Fibroblast of mammary gland (primary cell): ENCODE measurements at regions not wholly inside any gene's neighbourhood (a gene's known extent, or its start where the extent isn't known, plus 50 kb on each side); places are given as distances from the start of the nearest gene placed in this dataset.

Source experiments
- DNase-seq: peaks from one replicate; pipeline ENCODE4 v3.0.0-alpha.2; 2010; ENCODE audit warnings: low read depth
- H3K4me3 ChIP-seq: 2 replicates; pipeline ENCODE4 v1.5.1; 2011; ENCODE audit warnings: low read depth, mild to moderate bottlenecking, low read length, moderate library complexity; ENCODE audit not compliant: control insufficient read depth
- CTCF ChIP-seq: conservative IDR thresholded peaks from 2 replicates; pipeline ENCODE4 v1.5.1; 2011; ENCODE audit warnings: low read depth, low read length, inconsistent platforms; ENCODE audit not compliant: control insufficient read depth, insufficient read depth

- H3K4me3 ChIP-seq = no peak overlapping the region
- DNase-seq = no peak
Observed at GRCh38 chrX:25601323-25601722, 536.8 kb upstream of the MAGEB18 start.

GRCh38 chrX:25618248-25618647 lies 519.9 kb upstream of the MAGEB18 start:
- DNase-seq = no peak
- no peak for TF ChIP-seq CTCF
- H3K4me3 ChIP-seq = no peak overlapping the region

More at GRCh38 chrX:25601323-25601722, 536.8 kb upstream of the MAGEB18 start:
- no peak for TF ChIP-seq CTCF

GRCh38 chrX:25640276-25640675 lies 497.9 kb upstream of the MAGEB18 start:
- H3K4me3 ChIP-seq = no peak overlapping the region
- no peak for DNase-seq

DNA sequence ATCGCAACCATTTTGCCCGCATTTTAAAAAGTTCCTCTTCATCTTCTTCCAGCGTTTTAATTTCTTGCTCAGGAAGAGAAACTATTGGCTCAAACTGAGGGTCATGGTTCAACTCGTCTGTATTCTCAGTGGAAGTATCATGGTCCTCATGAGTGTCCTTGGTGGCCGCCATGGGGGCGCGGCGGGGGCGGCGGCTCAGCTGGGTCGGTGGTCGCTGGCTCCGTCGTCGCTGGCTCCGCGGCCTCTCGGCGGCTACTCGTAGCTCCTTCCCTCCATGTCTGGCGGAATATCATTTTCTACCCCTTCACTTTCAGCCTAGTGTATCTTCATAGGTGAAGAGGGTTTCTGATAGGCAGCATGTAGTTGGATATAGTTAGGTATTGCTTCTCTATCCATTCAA lies 492.0 kb upstream of the MAGEB18 start:
- no peak for TF ChIP-seq CTCF
- no peak for DNase-seq
- no peak overlapping the region for H3K4me3 ChIP-seq

More at GRCh38 chrX:25640276-25640675, 497.9 kb upstream of the MAGEB18 start:
- TF ChIP-seq CTCF = no peak

- H3K4me3 ChIP-seq = no peak overlapping the region
- DNase-seq = no peak
- TF ChIP-seq CTCF = no peak
Observed at GRCh38 chrX:25648790-25649189, 489.4 kb upstream of the MAGEB18 start.

DNA sequence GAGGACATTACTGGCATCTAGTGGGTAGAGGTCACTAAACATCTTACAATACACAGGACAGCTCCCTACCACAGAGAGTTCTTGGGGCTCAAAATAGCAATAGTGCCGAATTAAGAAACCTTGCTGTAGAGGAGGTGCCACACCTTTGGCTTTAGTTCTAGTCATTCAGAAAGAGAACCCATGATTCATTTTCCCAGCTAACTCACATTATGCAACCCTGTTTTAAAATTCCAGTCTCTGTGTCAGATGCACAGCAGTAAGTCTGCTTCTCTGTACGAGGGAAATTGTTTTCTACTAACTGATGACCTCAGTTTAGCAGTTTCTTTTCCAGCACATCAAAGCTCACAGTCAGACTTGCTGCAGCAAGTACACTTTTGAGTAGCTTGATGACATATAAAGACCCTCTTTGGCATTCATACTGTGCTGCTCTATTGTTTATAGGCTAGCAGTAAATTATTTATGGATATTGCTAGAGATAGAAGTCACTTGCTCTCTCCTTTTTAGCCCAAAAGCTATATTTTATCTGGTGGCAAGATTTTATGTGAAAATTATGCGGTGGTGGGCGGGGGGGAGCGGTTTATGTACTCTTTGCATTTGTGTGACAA lies 487.8 kb upstream of the MAGEB18 start:
- no peak for TF ChIP-seq CTCF
- DNase-seq = no peak
- H3K4me3 ChIP-seq = no peak overlapping the region

DNA sequence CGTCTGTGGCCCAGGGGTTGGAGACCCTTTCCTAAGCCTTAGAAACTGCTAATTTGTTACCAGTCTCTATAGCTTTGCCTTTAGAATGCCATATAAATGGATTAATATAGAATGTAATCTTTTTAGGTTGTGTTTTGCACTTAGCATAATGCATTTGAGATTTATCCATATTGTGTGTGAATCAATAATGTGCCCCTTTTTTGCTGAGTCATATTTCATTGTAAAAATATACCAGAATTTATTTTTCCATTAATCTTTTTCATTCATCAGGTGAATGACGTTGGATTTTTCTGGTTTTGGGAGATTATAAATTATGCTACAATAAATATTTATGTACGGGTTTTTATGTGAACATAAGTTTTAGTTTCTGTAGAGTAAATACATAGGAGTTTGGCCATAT lies 478.8 kb upstream of the MAGEB18 start:
- no peak for TF ChIP-seq CTCF
- no peak overlapping the region for H3K4me3 ChIP-seq
- DNase-seq = no peak
